ENCODE measurements at regions not wholly inside any gene's neighbourhood (a gene's known extent, or its start where the extent isn't known, plus 50 kb on each side); places are given as distances from the start of the nearest gene placed in this dataset.

DNA sequence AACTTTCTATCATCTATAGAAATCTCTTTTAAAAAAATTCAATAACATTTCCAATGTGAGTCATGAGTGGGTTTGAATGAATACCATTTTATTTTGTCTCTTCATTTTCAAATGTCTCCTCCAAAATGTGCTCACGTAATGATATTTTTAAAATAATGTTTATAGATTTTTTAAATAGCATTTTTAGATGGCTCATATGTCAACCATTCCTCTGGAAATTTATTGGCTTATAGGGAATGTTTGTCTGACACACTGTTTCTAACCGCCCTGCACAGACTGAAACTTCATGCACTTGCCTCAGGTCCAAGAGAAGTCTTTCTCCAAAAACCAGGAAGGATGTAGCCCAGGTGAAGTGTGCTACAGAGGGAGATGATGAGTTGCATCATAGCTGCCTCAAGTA, 88.8 kb upstream of the PLEKHG7 start:
- DNase-seq, result no peak

DNA sequence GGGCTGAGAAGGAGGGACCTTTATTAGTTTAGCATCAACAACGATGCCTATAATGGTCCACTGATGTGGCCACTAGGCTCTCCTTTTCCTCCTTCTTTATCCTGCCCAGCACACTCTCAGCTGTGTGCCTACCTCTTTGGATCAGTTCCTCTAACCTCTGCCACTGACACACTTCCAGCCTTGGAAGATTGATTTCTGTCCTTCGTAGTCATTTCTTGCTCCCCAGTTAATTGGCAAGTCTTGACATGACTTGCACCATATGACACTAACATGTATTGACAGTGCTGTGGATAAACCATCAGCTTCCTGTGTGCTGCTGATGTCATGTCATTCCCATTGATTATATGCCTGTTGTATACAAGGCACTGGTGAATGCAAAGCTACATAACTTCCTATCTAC, 90.2 kb upstream of the PLEKHG7 start:
- no peak for DNase-seq

DNA sequence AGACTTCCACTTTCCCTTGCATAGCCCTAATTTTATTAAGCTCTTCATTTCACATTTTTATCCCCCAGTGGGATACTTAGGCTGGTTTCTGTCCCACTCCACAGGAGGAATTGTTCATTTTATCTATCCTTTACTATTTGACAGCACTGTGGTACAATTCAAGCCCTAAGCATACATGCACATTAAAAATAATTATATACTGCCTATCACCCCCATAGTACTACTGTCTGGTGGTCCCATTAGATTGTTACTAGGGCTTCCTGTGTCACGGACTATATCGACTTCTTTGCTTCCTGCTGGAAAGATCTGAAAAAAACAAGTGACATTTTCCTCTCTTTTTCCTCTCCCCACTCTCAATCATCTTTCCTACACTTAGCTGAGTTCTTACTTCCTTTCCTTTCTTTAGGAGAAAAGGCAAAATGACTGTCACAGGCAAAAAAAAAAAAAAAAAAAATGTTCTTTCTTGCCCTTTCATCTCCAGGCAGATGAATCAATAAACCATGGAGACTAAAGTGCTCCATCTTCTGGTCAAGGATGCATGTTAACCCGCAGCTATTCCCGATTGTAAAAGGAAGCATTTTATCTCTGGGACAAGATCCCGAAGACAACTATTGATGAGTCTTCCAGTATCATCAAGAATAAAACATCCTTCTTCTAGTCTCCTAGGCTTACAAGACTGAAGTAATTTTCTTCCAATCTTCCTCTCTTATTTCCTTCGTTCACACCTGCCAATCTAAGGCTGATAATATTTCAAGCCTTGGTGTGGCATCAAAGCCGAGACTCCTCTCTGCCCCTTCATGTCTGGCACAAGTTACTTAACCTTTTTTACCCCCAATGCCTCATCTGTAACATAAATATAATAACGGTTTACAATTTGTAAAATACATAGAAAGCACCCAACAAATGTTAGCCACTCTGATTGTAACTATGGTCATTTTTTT, 94.4 kb upstream of the PLEKHG7 start:
- peak; percentile 40 for DNase-seq

DNA sequence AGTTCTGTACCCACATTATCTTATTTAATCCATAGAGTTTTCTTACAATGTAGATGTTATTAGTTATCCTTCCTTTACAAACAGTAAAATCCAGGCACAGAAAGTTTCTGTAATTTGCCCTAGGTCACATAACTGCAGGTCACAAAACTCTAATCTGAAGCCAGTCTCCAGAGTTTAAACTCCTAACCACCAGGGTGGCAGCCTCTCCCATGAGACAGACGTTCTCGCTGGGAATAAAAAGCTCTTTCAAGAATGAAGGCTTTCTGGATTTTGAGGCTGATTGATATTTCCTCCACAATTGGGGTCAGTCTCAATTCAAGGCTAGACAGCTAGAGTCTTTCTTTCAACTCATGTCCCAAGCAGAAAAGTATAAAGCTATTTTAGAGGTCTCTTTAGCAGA, 95.8 kb upstream of the PLEKHG7 start:
- DNase-seq, result no peak

DNA sequence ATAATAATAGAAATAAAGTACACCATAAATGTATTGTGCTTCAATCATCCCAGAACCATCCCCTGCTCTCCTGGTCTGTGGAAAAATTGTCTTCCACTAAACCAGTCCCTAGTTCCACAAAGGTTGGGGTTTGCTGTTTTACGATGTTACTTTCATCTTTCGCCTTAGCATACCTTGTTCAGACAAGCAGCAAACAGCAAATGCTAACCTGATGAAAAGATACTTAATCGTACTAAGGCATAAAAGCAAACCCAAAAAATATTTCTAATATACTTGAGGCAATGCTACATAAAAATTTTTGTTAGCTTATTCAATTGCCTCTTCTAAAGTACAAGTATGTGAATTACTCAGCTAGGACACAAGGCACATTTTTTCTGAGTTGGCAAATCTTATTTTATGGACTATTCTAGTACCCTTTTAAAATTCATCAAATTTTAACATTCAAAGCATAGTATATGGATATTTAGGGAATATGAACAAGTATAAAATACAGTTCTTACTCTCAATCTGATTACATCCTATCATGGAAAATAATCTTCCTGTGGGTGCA, 97.1 kb upstream of the PLEKHG7 start:
- DNase-seq, result no peak

DNA sequence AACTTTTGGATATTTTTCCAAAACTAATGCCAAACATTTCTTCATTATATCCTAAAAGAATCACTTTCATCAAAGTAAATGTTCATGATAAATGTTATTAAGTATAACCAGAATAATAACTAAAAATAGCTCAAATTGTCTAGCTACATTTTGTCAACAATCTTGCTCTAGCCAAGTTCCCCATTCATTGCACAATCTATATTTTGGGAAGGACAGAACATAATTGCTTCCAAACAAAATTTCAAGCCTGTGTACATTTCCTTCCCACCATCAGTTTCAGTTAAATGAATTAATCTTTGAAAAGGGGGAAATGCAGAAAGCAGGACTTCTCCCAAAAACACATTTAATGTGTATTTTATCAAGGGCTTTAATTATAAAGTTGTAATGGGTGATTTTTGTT, 98.0 kb upstream of the PLEKHG7 start:
- DNase-seq, result no peak

DNA sequence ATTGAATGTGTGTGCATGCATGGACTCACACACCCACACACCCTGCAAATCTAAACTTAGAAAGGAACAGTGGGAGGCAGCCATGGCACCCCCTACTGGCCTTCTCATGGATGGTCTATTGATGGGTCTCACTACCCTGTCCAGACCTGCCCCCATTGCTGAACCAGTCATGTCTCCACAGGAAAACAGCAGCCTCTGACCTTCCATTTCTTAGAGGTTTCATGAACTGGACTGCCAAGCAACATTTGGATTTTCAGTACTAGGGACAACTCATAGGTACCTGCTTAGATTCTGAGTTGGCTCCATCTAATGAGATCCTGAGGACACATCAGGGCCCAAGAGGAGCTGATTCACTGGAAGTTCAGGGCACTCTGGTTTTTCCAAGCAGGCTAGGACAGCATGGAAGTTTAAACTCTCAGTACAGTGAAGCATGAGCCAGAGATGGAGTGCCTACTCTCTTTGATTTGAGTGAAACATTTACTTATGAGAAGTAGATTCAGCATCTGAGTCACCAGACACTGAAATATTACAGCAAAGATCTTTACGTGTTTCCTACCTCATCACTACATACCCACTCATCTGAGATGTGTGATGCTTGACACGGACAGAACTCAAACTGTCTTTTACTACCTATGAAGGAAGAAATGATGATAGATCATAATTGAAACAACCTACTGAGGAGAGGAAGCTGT, 98.9 kb upstream of the PLEKHG7 start:
- no peak for DNase-seq

DNA sequence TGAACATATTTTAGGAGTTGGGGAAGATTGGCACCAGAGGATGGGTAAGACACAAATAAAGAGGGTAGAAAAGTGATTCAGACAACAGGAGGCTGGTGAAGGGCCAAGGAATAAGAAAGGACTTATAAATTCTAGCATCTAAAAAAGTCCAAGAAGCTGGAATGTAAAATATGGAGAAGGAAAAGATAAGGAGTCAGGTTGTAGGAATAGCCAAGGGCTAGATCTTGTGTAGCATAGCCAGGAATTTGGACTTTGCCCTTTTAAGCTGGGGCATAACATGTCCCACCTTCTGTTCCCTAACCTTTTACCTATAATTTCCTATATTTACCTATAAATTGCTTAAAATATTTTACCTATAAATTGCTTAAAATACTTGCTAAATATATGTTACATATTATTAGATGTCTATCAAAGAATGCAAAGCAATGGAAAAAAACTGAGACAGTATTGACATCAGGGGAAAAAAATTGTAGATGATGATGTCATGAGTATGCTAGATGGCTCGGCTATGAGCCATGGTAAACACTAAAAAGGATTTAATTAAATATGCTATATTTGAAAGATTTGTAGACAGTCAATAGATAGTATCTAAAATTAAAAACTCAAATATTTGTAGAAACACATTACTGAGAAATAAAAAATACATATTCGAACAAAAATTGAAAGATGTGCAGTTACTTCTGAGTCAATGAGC, 99.7 kb upstream of the PLEKHG7 start:
- no peak for DNase-seq

DNA sequence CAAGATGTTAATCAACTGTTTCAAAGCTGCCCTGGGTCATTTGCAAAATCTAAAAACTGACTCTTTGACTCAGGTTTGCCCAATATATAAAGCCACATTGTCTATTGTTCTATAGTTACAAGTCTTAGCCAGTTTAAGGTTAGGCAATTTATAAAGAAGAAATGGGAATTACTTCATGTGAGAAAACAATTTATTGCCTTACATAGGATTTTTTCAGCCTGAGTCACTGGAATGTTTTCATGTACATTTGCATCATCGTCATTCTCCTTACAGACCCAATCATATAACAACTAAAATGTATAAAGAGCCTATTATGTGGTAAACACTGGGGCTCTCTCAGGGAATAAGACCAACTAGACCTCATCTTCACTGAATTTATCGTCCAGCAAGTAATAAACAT, 100.3 kb upstream of the PLEKHG7 start:
- no peak for DNase-seq

DNA sequence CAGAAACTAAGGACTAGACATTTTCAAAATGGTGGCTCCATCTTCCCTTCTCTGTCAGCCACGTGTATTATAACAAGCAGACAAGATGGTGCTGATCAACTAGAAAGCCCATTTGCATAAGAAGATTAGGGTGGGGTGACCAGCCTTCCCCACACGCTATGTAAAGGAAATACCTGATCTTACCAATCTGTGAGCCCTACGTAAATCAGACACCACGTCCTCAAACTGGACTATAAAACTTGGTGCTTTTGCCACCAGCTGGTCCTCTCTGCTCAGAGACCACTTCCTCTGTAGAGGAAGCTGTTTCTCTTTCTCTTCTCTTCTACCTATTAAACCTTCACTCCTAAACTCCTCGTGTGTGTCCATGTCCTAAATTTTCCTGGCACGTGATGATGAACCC, 101.1 kb upstream of the PLEKHG7 start:
- DNase-seq, result no peak

DNA sequence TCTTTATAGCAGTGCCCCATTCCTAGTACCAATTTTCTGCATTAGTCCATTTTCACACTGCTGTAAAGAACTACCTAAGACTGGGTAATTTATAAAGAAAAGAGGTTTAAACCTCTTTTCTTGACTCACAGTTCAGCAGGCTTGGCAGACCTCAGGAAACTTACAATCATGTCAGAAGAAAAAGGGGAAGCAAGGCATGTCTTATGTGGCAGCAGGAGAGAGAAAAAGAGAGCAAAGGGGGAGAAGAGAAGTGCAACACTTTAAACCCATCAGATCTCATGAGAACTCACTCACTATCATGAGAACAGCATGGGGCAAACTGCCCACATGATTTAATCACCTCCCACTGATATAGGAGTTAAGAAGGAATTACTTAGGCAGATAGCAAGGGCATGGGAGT, 101.6 kb upstream of the PLEKHG7 start:
- DNase-seq, result no peak

DNA sequence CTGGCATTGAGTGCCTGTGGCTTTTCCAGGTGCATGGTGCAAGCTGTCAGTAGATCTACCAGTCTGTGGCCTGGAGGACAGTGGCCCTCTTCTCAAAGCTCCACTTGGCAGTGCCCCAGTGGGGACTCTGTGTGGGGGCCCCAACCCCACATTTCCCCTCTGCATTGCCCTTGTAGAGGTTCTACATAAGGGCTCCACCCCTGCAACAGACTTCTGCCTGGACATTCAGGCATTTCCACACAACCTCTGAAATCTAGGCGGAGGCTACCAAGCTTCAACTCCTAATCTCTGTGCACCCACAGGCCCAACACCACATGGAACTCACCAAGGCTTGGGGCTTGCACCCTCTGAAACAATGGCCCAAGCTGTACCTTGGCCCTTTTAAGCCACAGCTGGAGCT, 102.7 kb upstream of the PLEKHG7 start:
- DNase-seq, result no peak

DNA sequence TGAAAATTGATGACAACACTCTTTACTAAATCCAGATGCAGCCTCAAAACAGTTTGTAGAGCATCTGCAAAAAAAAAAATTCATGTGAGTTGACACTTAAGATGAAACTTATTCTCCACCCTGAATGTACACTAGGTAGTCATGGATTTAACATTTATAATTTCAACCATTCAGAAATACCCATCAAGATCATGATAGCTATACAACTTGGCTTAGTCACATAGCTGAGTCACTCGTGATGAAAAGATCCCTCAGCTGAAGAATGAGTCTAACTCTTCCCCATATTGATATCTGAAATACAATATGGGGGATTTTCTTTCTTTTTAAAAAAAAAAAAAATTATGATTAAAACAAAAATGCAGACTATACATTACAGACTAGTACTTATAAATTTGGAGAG, 104.8 kb upstream of the PLEKHG7 start:
- no peak for DNase-seq

DNA sequence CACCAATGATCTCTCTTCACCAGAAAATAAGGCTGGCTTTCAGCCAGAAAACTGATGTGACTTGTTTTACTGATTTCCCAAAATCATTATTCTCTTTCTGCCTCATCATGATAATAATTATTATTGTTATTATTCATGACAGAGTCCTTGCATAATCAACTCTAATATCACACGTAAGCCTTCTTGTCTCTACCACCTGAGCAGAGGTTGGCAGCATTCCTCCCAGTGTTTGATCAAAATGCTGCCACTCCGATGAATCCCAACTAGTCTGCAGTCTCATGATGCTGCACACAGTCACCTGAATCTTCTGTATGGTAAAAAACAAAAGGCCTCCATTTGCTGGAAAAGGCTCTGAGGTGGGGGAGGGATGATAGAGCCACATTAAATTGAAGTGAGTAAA, 105.7 kb upstream of the PLEKHG7 start:
- no peak for DNase-seq

DNA sequence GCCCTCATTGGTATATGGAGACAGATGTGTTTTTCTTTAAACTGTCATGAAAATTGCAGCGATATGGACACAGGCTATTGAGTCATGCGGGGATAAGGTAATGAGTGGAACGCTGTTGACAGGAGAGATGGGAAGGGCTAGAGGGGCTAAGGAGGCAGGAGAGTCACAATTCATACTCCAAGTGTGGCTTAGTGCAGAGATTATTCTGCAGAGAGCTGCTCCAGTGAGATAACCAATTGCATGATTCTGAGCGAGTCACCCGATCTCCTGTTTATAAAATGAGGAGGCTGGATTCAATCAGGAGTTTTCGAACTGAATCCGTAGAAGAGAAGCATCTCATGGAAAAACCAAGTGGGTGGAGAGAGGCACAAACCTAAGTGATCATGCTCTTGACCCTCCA, 106.4 kb upstream of the PLEKHG7 start:
- no peak for DNase-seq

DNA sequence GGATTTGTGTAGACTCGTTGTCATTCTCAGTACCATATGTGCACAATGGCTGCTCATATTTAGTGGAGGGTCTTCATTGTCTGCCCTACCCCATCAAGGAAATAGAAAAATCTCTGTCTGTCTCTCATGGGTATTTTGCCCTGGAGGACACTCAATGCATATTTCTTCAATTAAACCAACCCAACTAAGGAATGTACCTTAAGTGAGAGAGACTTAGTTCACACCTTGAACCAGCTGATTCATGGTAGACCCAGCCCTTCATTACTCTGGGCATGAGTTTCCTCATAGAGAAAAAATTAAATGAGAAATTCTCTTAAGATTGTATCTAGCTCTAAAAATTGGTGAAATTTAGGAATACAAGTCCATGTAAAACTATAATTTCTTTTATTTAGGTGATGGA, 107.1 kb upstream of the PLEKHG7 start:
- DNase-seq, result no peak

DNA sequence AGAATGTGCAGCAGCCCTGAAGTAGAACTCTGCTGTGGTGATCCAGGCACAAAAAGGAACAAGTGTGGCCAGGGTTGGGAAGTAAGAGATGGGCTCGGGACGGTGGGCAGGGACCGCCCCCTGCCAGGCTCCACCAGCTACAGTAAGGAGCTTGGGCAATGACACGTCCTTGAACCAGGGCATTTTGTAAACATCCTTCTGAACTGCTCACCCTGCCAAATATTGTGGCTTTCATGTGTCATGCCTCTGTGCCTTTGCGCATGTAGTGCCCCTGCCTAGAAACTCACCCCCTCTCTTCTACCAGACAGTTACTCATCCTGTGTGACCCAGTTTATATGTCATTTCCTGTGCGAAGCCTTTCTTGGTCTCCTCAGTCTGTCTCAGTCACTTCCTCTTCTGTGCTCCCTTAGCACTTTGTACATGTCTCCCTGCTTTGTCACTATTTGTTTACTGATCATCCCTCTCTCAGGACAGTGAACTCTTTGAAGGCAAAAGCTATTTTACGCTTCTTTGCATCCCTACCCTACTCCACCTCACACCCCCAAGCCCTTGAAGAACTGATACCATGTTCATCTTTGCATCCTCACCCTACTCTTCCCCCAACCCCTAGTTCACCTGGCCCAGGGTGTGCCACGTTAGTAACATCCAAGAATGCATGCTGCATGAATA, 108.9 kb upstream of the PLEKHG7 start:
- no peak for DNase-seq

DNA sequence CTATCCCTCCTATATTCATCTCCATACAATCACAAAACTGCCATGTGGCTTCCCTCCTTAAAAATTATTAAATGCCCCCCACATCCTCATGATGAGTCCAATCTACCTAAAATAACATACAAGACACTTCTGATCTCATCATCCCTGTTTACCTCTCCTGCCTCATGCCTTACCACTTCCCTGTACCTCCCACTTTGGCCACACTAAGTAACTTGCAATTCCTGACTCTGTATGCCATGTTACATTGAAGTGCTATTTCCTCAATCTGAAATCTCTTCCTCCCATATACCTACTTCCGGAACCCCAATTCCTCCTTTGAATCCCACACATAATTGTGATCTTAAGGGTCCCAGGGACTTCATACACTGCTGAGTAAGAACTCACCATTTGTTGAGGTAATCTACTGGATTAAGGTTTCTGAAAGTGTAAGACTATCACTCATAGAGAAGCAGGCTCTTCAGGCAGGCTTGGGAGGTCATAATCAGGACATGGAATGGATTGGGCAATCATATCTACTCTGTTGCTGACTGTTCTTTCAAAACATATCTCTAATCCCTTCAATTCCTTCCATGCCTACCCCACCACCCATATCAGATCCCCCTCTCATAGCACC, 117.6 kb upstream of the PLEKHG7 start:
- DNase-seq, result no peak

DNA sequence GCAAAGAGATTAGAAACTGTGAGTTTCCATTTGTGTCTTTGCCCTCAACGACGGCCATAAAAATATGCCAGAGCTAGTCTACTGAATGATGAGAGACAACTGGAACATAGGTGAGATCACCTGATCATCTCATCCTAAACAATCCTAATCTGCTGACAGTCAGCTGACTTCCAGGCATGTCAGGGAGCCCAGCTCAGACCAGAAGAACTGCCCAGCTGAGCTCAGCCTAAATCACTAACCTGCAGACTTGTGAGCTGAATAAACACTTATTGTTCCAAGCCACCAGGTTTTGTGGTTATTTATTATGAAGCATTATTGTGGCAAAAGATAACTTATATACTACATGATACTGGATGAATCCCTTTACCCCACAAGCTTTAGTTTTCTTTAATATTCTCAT, 118.9 kb upstream of the PLEKHG7 start:
- no peak for DNase-seq

DNA sequence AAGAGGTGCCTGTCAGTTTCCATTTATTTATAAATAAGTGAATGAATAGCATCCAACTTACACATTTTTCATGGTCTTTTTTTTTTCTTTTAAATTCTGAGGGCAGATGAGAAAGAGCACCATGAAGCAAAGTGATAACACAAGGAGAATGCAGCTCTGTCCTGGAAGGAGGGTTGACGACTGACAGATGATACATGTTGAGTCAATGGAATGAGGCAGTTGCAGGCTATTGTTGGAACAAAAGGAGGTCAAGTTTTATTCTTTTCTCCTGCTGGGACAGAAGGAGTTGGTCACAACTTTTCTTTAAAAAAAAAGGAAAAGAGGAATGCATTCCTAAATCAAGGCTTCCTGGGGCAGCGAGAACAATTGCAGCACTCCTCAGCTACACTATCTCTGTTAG, 119.9 kb upstream of the PLEKHG7 start:
- DNase-seq, result no peak

DNA sequence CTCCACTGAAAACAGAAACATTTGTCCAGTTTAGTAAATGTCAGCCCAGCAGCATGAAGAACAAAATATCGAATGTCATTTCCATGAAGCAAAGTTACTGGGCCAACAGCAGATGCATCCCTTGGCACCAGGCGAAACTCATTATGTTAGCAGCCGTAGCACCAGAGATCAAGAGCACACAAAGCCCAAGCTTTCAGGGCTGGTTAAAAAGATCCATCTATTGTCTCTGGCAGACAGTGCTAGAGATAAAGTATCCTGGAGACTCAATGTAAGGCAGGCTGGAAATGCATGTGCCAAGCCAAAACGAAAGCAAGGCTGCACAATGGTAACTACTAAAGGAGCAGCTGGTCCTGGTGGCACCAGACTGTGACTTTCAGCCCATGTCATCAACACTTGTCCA, 120.3 kb upstream of the PLEKHG7 start:
- DNase-seq, result no peak

DNA sequence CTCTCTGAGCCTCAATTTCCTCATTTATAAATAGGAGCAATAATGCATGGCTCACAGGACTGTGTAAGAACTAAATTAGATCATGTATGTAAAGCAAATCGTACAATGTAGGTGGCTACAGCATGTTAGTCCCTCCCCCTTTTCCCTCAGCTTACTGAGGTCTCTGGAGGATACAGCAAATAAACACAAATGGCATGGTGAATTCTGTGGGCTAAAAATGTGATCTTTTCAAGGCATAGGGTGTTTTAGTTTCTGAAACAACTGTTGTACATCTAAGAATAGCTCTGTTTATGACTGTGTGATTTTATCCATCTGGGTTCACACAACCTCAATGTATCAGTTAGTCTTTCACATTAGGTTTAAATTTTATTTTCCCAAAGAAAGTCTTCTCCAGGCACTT, 121.2 kb upstream of the PLEKHG7 start:
- DNase-seq, result no peak
